GM12878 (cell line): ENCODE measurements at regions not wholly inside any gene's neighbourhood (a gene's known extent, or its start where the extent isn't known, plus 50 kb on each side); places are given as distances from the start of the nearest gene placed in this dataset.

Experiments used
- BACH1 ChIP-seq: fragments of 450-650 bp; IDR thresholded peaks from 2 replicates; pipeline ENCODE4 v1.6.1; 2017; ENCODE audit warnings: mild to moderate bottlenecking, borderline replicate concordance
- BCL3 ChIP-seq: IDR thresholded peaks from 2 replicates; pipeline ENCODE4 v1.6.1; 2011; ENCODE audit warnings: borderline replicate concordance, low read depth, mild to moderate bottlenecking, moderate library complexity, low read length; ENCODE audit not compliant: insufficient read depth, poor library complexity, severe bottlenecking
- BHLHE40 ChIP-seq, 2 experiments: fragments of 450-650 bp in 1 of 2; IDR thresholded peaks; 2 replicates each; pipeline ENCODE4 v1.6.1; 2011 to 2017; ENCODE audit warnings: low read depth in 2 of 2, borderline replicate concordance in 1 of 2, improper control_type of control experiment in 1 of 2, low read length in 1 of 2, mild to moderate bottlenecking in 1 of 2
- EZH2 ChIP-seq: IDR thresholded peaks from 2 replicates; pipeline ENCODE4 v1.6.1; 2012; ENCODE audit warnings: low read depth, mild to moderate bottlenecking, control low read depth, inconsistent platforms, low read length, borderline replicate concordance; ENCODE audit not compliant: control insufficient read depth
- FOXK2 ChIP-seq: fragments of 450-650 bp; IDR thresholded peaks from 2 replicates; pipeline ENCODE4 v1.6.1; 2017; ENCODE audit warnings: mild to moderate bottlenecking, moderate library complexity
- GABPA ChIP-seq: IDR thresholded peaks from 2 replicates; pipeline ENCODE4 v1.6.1; 2014; ENCODE audit warnings: antibody characterized with exemption, low read depth, mild to moderate bottlenecking, inconsistent platforms
- HDAC2 ChIP-seq: fragments of 200-600 bp; sonication (generic); IDR thresholded peaks from 2 replicates; pipeline ENCODE4 v1.6.1; 2017
- IKZF2 ChIP-seq, 2 experiments: fragments of 450-650 bp; IDR thresholded peaks; 2 replicates each; pipeline ENCODE4 v1.6.1; 2017; ENCODE audit warnings: mild to moderate bottlenecking in 2 of 2, moderate library complexity in 2 of 2
- IRF5 ChIP-seq: fragments of 450-650 bp; IDR thresholded peaks from 2 replicates; pipeline ENCODE4 v1.6.1; 2017; ENCODE audit warnings: borderline replicate concordance
- LARP7 ChIP-seq: fragments of 450-650 bp; IDR thresholded peaks from 2 replicates; pipeline ENCODE4 v1.6.1; 2017; ENCODE audit warnings: mild to moderate bottlenecking
- NFIC ChIP-seq: IDR thresholded peaks from 2 replicates; pipeline ENCODE4 v1.6.1; 2012; ENCODE audit warnings: low read depth, mild to moderate bottlenecking, inconsistent platforms, low read length, moderate library complexity
- NFYA ChIP-seq: IDR thresholded peaks from 2 replicates; pipeline ENCODE4 v1.6.1; 2011; ENCODE audit warnings: low read depth, mild to moderate bottlenecking, low read length, improper control_type of control experiment, borderline replicate concordance
- NFYB ChIP-seq: IDR thresholded peaks from 2 replicates; pipeline ENCODE4 v1.6.1; 2011; ENCODE audit warnings: low read depth, mild to moderate bottlenecking, low read length, improper control_type of control experiment, moderate library complexity; ENCODE audit not compliant: insufficient read depth
- NR2C2 ChIP-seq: IDR thresholded peaks from 2 replicates; pipeline ENCODE4 v1.6.1; 2011; ENCODE audit warnings: borderline replicate concordance, low read depth; ENCODE audit not compliant: control insufficient read depth, insufficient read length
- POLR2A ChIP-seq: IDR thresholded peaks from 2 replicates; pipeline ENCODE4 v1.6.1; 2011; ENCODE audit warnings: low read depth, mild to moderate bottlenecking, low read length
- POLR2AphosphoS5 ChIP-seq: IDR thresholded peaks from 2 replicates; pipeline ENCODE4 v1.6.1; 2011; ENCODE audit warnings: mild to moderate bottlenecking, low read length, inconsistent platforms
- POU2F2 ChIP-seq: IDR thresholded peaks from 3 replicates; pipeline ENCODE4 v1.6.1; 2011; ENCODE audit warnings: low read depth, mild to moderate bottlenecking, low read length, borderline replicate concordance
- REST ChIP-seq: IDR thresholded peaks from 2 replicates; pipeline ENCODE4 v1.6.1; 2012; ENCODE audit warnings: mild to moderate bottlenecking, low read depth, low read length
- RUNX3 ChIP-seq: IDR thresholded peaks from 2 replicates; pipeline ENCODE4 v1.6.1; 2012; ENCODE audit warnings: low read length, inconsistent platforms
- SRF ChIP-seq, 2 experiments: IDR thresholded peaks; 2 replicates each; pipeline ENCODE4 v1.6.1; 2011; ENCODE audit warnings: low read depth in 2 of 2, low read length in 2 of 2, mild to moderate bottlenecking in 1 of 2, moderate library complexity in 1 of 2
- TARDBP ChIP-seq: IDR thresholded peaks from 2 replicates; pipeline ENCODE4 v1.6.1; 2016; ENCODE audit warnings: borderline replicate concordance
- ZNF24 ChIP-seq: fragments of 450-650 bp; IDR thresholded peaks from 2 replicates; pipeline ENCODE4 v1.6.1; 2017; ENCODE audit warnings: antibody characterized with exemption, mild to moderate bottlenecking
- ZNF592 ChIP-seq: fragments of 450-650 bp; IDR thresholded peaks from 2 replicates; pipeline ENCODE4 v1.6.1; 2017; ENCODE audit warnings: mild to moderate bottlenecking, moderate library complexity

- TF ChIP-seq ZNF592: no peak
- no peak for TF ChIP-seq BACH1
- no peak for TF ChIP-seq BHLHE40 (IDR thresholded peaks at IDR 0.05; ENCODE audit: borderline replicate concordance in 1 of 2, low read depth in 2 of 2, low read length in 1 of 2)
- TF ChIP-seq POLR2AphosphoS5: no peak
- TF ChIP-seq NFYA: no peak
- no peak for TF ChIP-seq NR2C2
- TF ChIP-seq BCL3: no peak
- TF ChIP-seq SRF (IDR thresholded peaks at IDR 0.05; ENCODE audit: low read depth in 2 of 2, low read length in 2 of 2): no peak
- TF ChIP-seq NFYB: no peak
- no peak for TF ChIP-seq POU2F2
- no peak for TF ChIP-seq TARDBP
- TF ChIP-seq RUNX3: peak; percentile 31; the same call in 1 of the 2 replicates
- TF ChIP-seq HDAC2: no peak
- no peak for TF ChIP-seq POLR2A
- TF ChIP-seq IKZF2 (IDR thresholded peaks at IDR 0.05): no peak
- no peak for TF ChIP-seq LARP7
- peak; percentile 22; the same call in 1 of the 2 replicates for TF ChIP-seq GABPA
- no peak for TF ChIP-seq EZH2
- TF ChIP-seq ZNF24: no peak
- TF ChIP-seq FOXK2: no peak
- TF ChIP-seq IRF5: no peak
- TF ChIP-seq NFIC: peak; percentile 70; the same call in 1 of the 2 replicates
- no peak for TF ChIP-seq REST
These were observed 60.8 kb upstream of the HBS1L start (continued) for GRCh38 chr6:135115411-135115810.
